Stimulated activated CD4-positive, alpha-beta T cell treated with anti-CD3 and anti-CD28 coated beads, Interleukin-12 subunit alpha, Interleukin-12 subunit beta, amount 100 ng/mL, for 48 hours (primary cell): ENCODE measurements at regions not wholly inside any gene's neighbourhood (a gene's known extent, or its start where the extent isn't known, plus 50 kb on each side); places are given as distances from the start of the nearest gene placed in this dataset.
"Not testable (repeated sequence)": the region's sequence is repeated elsewhere in the genome, so short reads cannot be mapped to it uniquely, and the experiment has no call there.

Experiments
- DNase-seq, 3 donors: peaks; one replicate each; pipeline ENCODE4 v3.0.0-alpha.2; 2020; ENCODE audit warnings: low read depth in 2 of 3, low spot score in 1 of 3

GRCh38 chr4:180993244-180993836 is 1249.9 kb upstream of the TENM3 start:
- DNase-seq, result no peak

- no peak for DNase-seq
These were observed 1248.5 kb upstream of the TENM3 start for GRCh38 chr4:180994722-180995121.

GRCh38 chr4:180999217-180999616 is 1244.0 kb upstream of the TENM3 start:
- DNase-seq, result no peak

GRCh38 chr4:181004056-181004455 is 1239.1 kb upstream of the TENM3 start:
- no peak for DNase-seq

DNA sequence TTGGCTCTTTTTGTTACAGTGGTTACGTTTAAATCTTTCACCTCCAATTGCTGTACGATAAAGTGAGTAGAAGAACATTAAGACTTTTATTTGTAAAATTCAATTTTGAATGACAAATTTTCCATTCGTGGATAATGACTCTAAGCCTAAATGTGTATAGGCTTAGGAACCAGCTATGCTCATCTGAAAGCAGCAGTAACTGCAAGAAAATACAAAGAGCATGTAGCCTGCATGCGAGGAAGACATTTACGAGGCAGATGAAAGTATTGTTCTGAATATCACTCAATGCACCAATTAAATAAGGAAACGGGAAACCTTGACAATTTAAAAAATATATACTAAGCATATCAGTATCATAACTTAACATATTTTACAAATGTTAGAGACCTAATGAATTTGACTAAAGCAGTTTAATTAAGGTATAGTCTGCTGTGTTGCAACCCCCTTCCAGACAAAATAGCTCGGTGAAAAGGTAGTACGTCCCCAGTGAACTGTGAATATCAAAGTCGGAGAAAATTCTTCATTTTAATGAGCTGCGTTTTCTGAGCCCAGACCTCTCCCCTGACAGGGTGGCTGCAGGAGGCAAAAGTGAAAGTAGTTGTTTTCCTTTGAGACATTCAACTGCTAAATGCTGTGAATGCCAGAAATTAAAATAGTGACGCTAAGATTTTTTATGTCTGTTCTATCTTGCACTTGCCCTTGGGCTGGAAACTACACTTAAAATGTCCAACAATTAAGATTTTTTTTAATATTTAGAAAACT is 1236.5 kb upstream of the TENM3 start:
- no peak for DNase-seq

GRCh38 chr4:181007751-181008150 is 1235.5 kb upstream of the TENM3 start:
- no peak for DNase-seq

DNA sequence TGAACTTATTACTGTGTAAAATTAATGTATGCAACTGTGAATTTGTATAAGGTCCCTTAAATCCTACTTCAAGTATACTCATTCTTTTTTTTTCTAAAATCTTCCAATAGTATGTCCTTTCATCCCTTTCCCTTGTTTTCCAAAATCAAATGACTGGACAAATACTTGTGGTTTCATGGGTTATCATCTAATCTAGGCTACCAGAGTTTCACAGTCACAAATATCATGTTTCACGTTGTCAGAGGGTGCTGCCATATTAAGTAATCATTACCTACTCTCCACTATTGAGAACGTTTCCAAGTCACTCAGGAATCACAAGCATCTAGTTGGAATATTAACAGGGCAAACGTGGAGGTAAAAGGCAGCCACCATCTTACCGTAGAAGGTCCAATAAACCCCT is 1235.0 kb upstream of the TENM3 start:
- no peak for DNase-seq

- no peak for DNase-seq
These were observed 1230.0 kb upstream of the TENM3 start for GRCh38 chr4:181013162-181013561.

- no peak for DNase-seq
These were observed 1226.2 kb upstream of the TENM3 start for GRCh38 chr4:181017038-181017437.

DNA sequence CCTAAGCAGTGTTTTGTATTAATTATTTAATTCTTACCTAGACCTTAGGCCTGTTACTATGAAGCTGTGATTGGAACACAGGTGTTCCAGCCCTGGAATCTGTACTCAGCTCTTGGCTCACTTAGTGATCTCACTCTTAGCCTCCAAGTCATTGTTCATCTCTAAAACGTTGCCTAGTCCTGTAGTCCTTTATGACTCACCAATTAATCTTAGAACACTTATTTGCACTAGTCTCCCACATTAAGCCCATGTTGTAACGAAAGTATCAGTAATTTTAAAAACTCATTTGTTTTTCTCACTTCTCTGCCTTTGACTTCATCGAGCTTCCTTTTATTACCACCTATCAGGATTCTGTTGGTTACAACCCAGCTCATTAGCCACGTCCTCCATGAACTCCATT is 1224.7 kb upstream of the TENM3 start:
- DNase-seq, result no peak

- no peak for DNase-seq
These were observed 1224.3 kb upstream of the TENM3 start for GRCh38 chr4:181018913-181019312.

DNA sequence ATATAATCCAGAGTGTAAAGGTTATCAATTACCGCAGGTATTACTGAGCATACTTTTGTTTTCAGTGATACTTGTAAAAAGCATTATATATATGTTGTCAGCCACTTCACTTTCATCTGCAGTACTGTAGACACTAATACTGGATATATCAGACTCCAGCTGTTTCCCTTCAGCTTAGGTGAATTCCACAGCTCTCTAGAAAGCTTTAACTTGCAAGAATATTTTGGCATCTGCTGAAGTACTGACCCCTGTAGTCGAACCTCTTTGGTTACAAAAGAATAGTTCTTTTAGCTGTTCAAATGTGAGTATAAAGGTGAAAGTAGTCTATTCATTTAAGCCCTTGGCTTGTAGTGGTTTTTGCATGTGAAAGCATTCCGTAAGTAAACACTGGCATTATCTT is 1222.7 kb upstream of the TENM3 start:
- DNase-seq, result no peak

- DNase-seq, result no peak
These were observed 1222.0 kb upstream of the TENM3 start for GRCh38 chr4:181021213-181021612.

GRCh38 chr4:181030135-181030921 is 1212.9 kb upstream of the TENM3 start:
- DNase-seq, result not testable (repeated sequence)

DNA sequence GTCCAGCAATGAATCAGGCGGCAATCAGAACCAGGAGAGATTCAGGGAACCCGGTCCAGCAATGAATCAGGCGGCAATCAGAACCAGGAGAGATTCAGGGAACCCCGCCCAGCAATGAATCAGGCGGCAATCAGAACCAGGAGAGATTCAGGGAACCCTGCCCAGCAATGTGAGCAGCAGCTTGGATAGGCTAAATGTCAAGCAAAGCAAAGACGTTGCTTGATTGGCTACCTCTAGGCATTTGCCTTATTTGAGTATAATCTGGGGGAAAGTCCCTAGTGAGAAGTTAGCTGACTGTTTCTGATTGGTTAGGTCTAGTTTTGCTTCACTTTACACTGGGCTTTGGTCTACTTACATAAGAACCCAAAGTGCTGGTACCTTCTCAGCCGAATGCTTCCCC is 1212.2 kb upstream of the TENM3 start:
- DNase-seq, result no peak

DNA sequence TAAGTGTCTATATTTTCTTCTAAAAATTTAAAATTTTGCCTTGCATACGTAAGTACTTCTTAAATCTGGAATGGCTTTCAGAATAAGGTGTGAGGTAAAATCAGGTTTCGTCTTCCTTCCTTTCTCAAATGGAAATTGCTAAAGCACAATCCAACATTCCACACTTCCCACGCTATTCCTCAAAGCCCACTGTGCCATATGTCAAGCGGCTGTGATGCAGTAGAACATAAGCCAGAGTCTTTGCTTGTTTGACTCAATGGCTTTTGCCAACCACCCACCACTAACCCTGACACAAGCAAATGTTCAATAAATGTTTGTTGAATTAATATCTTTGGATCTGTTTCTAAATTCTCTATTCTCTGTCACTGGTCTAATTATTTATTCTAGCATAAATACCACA is 1199.7 kb upstream of the TENM3 start:
- DNase-seq, result no peak

GRCh38 chr4:181046809-181047208 is 1196.4 kb upstream of the TENM3 start:
- no peak for DNase-seq

GRCh38 chr4:181051931-181052330 is 1191.3 kb upstream of the TENM3 start:
- no peak for DNase-seq

GRCh38 chr4:181061787-181062186 is 1181.4 kb upstream of the TENM3 start:
- DNase-seq, result no peak

DNA sequence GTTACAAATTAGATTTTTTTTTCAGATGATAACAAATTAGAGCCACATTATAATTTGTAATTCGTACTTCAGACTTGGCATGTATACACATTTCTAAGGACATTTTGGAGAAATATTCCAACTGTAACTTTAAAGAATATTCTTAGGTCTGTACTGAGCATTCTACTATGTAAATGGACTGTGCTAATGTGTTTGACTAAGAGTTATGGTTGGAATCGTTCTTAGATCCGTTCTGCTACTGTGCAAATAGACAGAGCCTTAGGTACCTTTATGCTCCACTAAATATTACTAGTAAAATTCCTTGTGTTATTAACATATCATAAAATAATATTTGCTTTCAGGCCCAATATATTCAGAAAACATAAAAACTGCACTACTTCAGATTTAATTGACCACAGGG is 1180.0 kb upstream of the TENM3 start:
- DNase-seq, result no peak

GRCh38 chr4:181077341-181077740 is 1165.9 kb upstream of the TENM3 start:
- no peak for DNase-seq

DNA sequence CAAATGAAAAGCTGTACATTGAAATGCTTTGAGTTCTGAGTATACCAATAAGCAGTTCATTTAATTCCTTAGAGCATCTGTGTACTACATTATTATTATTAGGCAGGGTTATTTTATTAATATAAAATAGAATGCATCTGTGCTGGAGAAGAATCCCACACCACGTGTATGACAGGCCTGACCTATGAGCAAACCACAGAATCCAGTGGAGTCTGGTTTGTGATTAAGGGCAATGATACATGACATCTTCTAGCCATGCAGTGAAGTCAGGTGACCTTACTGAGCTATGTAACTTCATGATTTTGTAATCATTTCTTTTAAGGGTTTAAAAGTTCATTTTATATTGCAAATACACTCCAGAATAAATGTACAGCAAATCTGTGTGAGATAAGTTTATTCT is 1165.0 kb upstream of the TENM3 start:
- DNase-seq, result no peak
